ENCODE measurements at regions not wholly inside any gene's neighbourhood (a gene's known extent, or its start where the extent isn't known, plus 50 kb on each side); places are given as distances from the start of the nearest gene placed in this dataset.

- Histone ChIP-seq H3K4me1 (ENCODE audit: control insufficient read depth, extremely low read depth, insufficient read depth, low read length) (no peaks in the 10 kb centered on the region), H3K27ac (ENCODE audit: insufficient read depth, low read depth, low read length) (no peak overlapping the region), H3K4me3 (replicated peaks in 1 of 3; ENCODE audit: insufficient read depth in 1 of 3, low read depth in 1 of 3, low read length in 3 of 3) (no peak overlapping the region), H2AFZ (ENCODE audit: low read depth, low read length) (no peak overlapping the region), H3K9ac (replicated peaks; ENCODE audit: extremely low read depth, insufficient read depth, low read length) (no peak overlapping the region), H3K79me2 (ENCODE audit: control insufficient read depth, insufficient read depth, low read length) (no peaks in the 10 kb centered on the region), H3K36me3 (ENCODE audit: control insufficient read depth in 2 of 2, extremely low read depth in 1 of 2, insufficient read depth in 2 of 2, low read length in 2 of 2) (no peaks in the 10 kb centered on the region), H3K4me2 (ENCODE audit: insufficient read depth, low read length) (no peak overlapping the region), H3K9me3 (replicated peaks; ENCODE audit: control insufficient read depth, insufficient read depth, low read length) (peaks cover 1% of the 10 kb centered on the region), H4K20me1 (replicated peaks; ENCODE audit: control insufficient read depth, extremely low read depth, insufficient read depth, low read length) (no peaks in the 10 kb centered on the region), H3K9me1 (replicated peaks; ENCODE audit: control insufficient read depth, extremely low read depth, insufficient read depth, low read length) (no peaks in the 10 kb centered on the region), H3K27me3 (ENCODE audit: control insufficient read depth in 2 of 2, insufficient read depth in 2 of 2, low read length in 2 of 2) (no peaks in the 10 kb centered on the region)
- dilution Hi-C loops (cut with MboI; ENCODE audit: extremely low pct_ligation_motif_present, low sequenced_read_pairs) (no loop called here), intact Hi-C loops (cut with micrococcal nuclease) (no loop called here)
- TF ChIP-seq MYC (IDR thresholded peaks at IDR 0.05; ENCODE audit: low read depth, low read length) (no peak), GATA2 (IDR thresholded peaks at IDR 0.05; ENCODE audit: insufficient read depth, insufficient read length, low read depth, low read length) (no peak), FOS (IDR thresholded peaks at IDR 0.05; ENCODE audit: borderline replicate concordance, insufficient read depth, low read length) (no peak), EZH2 (IDR thresholded peaks at IDR 0.05; ENCODE audit: borderline replicate concordance, low read depth, low read length, severe bottlenecking) (no peak), JUN (IDR thresholded peaks at IDR 0.05; ENCODE audit: borderline replicate concordance, insufficient read depth, insufficient read length, low read depth) (no peak), CTCF (IDR thresholded peaks at IDR 0.05; ENCODE audit: extremely low read depth in 1 of 2, insufficient read depth in 1 of 2, low read depth in 1 of 2, low read length in 2 of 2) (no peak), POLR2AphosphoS5 (IDR thresholded peaks at IDR 0.05; ENCODE audit: insufficient read depth, low read depth, low read length) (no peak), POLR2A (IDR thresholded peaks at IDR 0.05; ENCODE audit: low read depth, low read length) (no peak)
- TF ChIP-seq, protein P1, sequence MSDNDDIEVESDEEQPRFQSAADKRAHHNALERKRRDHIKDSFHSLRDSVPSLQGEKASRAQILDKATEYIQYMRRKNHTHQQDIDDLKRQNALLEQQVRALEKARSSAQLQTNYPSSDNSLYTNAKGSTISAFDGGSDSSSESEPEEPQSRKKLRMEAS (IDR thresholded peaks at IDR 0.05; ENCODE audit: insufficient read depth, insufficient read length), result no peak
- DNase-seq (ENCODE audit: low read depth, low spot score) (no peak), FAIRE-seq (no peak)
- CTCF ChIA-PET, result no interaction called here
- POLR2A ChIA-PET, result no interaction called here
- no TSS peak for BruUV-seq (replicated peaks)
Measured at GRCh38 chr12:115558281-115558680, 719.2 kb downstream of the MED13L start.

Data from endothelial cell of umbilical vein (primary cell).